Karpas-422 (cell line): ENCODE measurements at regions not wholly inside any gene's neighbourhood (a gene's known extent, or its start where the extent isn't known, plus 50 kb on each side); places are given as distances from the start of the nearest gene placed in this dataset.

ENCODE experiments used
- DNase-seq: peaks from one replicate; pipeline ENCODE4 v3.0.0-alpha.2; 2015
- H2AFZ ChIP-seq: fragments of 200-600 bp; sonication (generic); 2 replicates; pipeline ENCODE4 v1.6.1; 2014; ENCODE audit warnings: antibody characterized with exemption, low read length, mixed read lengths
- H3K27ac ChIP-seq: fragments of 200-600 bp; sonication (generic); 2 replicates; pipeline ENCODE4 v1.5.1; 2014; ENCODE audit warnings: mild to moderate bottlenecking, low read length, moderate library complexity
- H3K27me3 ChIP-seq: fragments of 200-600 bp; sonication (generic); 2 replicates; pipeline ENCODE4 v1.6.1; 2014; ENCODE audit warnings: low read length, mixed read lengths
- H3K36me3 ChIP-seq: fragments of 200-600 bp; sonication (generic); 2 replicates; pipeline ENCODE4 v1.6.1; 2014; ENCODE audit warnings: low read length, mixed read lengths; ENCODE audit not compliant: insufficient read depth
- H3K4me1 ChIP-seq: fragments of 200-600 bp; sonication (generic); 2 replicates; pipeline ENCODE4 v1.6.1; 2014; ENCODE audit warnings: mild to moderate bottlenecking, low read length, mixed read lengths
- H3K4me2 ChIP-seq: fragments of 200-600 bp; sonication (generic); 2 replicates; pipeline ENCODE4 v1.6.1; 2014; ENCODE audit warnings: low read length, low read depth, mild to moderate bottlenecking; ENCODE audit not compliant: poor library complexity, severe bottlenecking
- H3K4me3 ChIP-seq: fragments of 200-600 bp; sonication (generic); 2 replicates; pipeline ENCODE4 v1.5.1; 2014; ENCODE audit warnings: mild to moderate bottlenecking, antibody characterized with exemption, low read length, mixed read lengths
- H3K79me2 ChIP-seq: fragments of 200-600 bp; sonication (generic); 2 replicates; pipeline ENCODE4 v1.6.1; 2014; ENCODE audit warnings: mild to moderate bottlenecking, low read length, mixed read lengths
- H3K9ac ChIP-seq: fragments of 200-600 bp; sonication (generic); 2 replicates; pipeline ENCODE4 v1.6.0; 2014; ENCODE audit warnings: low read length
- H3K9me2 ChIP-seq: fragments of 200-600 bp; sonication (generic), shearing (Covaris generic); replicated peaks from 2 replicates; pipeline ENCODE4 v1.6.0; 2014; ENCODE audit warnings: mild to moderate bottlenecking, low read length, moderate library complexity; ENCODE audit not compliant: insufficient read depth
- H3K9me3 ChIP-seq: fragments of 300-700, 200-600 bp; sonication (generic); 2 replicates; pipeline ENCODE4 v1.6.1; 2014; ENCODE audit warnings: low read length, mixed read lengths
- H4K20me1 ChIP-seq: fragments of 200-600 bp; sonication (generic); 2 replicates; pipeline ENCODE4 v1.6.1; 2014; ENCODE audit warnings: mild to moderate bottlenecking, antibody characterized with exemption, low read length, low read depth; ENCODE audit not compliant: insufficient read depth

GRCh38 chr2:49444005-49444404, 289.7 kb upstream of the FSHR start:
- no peak overlapping the region for H3K9ac ChIP-seq
- H3K4me3 ChIP-seq = no peak overlapping the region
- H2AFZ ChIP-seq = no peak overlapping the region
- no peaks in the 10 kb centered on the region for H3K79me2 ChIP-seq
- no peaks in the 10 kb centered on the region for H3K27me3 ChIP-seq
- no peaks in the 10 kb centered on the region for H3K9me2 ChIP-seq
- no peaks in the 10 kb centered on the region for H3K36me3 ChIP-seq
- no peak overlapping the region for H3K4me2 ChIP-seq
- no peaks in the 10 kb centered on the region for H3K4me1 ChIP-seq
- no peak for DNase-seq
- H3K27ac ChIP-seq = no peak overlapping the region
- no peaks in the 10 kb centered on the region for H3K9me3 ChIP-seq
- H4K20me1 ChIP-seq = no peaks in the 10 kb centered on the region

- H3K79me2 ChIP-seq = no peaks in the 10 kb centered on the region
- H3K4me2 ChIP-seq = no peak overlapping the region
- no peaks in the 10 kb centered on the region for H3K27me3 ChIP-seq
- H3K27ac ChIP-seq = no peak overlapping the region
- no peak overlapping the region for H3K9ac ChIP-seq
- H3K9me3 ChIP-seq = no peaks in the 10 kb centered on the region
- no peaks in the 10 kb centered on the region for H4K20me1 ChIP-seq
- no peak overlapping the region for H2AFZ ChIP-seq
- no peak overlapping the region for H3K4me3 ChIP-seq
- no peaks in the 10 kb centered on the region for H3K36me3 ChIP-seq
- no peak for DNase-seq
- no peaks in the 10 kb centered on the region for H3K4me1 ChIP-seq
- no peaks in the 10 kb centered on the region for H3K9me2 ChIP-seq
Observed at GRCh38 chr2:49426996-49427395, 272.7 kb upstream of the FSHR start.

- no peaks in the 10 kb centered on the region for H3K4me1 ChIP-seq
- no peaks in the 10 kb centered on the region for H3K36me3 ChIP-seq
- no peaks in the 10 kb centered on the region for H3K27me3 ChIP-seq
- H3K4me3 ChIP-seq = no peak overlapping the region
- no peak overlapping the region for H2AFZ ChIP-seq
- H3K79me2 ChIP-seq = no peaks in the 10 kb centered on the region
- DNase-seq = no peak
- H3K9me3 ChIP-seq = no peaks in the 10 kb centered on the region
- peaks cover 6% of the 10 kb centered on the region; the same call in 1 of the 2 replicates for H3K9me2 ChIP-seq
- no peak overlapping the region for H3K27ac ChIP-seq
- no peak overlapping the region for H3K4me2 ChIP-seq
- no peak overlapping the region for H3K9ac ChIP-seq
- no peaks in the 10 kb centered on the region for H4K20me1 ChIP-seq
Observed at GRCh38 chr2:49416252-49416651, 261.9 kb upstream of the FSHR start.

GRCh38 chr2:49404108-49404507, 249.8 kb upstream of the FSHR start:
- Histone ChIP-seq H3K79me2 (no peaks in the 10 kb centered on the region), H3K4me2 (no peak overlapping the region), H3K4me3 (no peak overlapping the region), H3K27ac (no peak overlapping the region), H4K20me1 (no peaks in the 10 kb centered on the region), H3K36me3 (no peaks in the 10 kb centered on the region), H3K9ac (no peak overlapping the region), H3K9me2 (no peaks in the 10 kb centered on the region; the same call in 1 of the 2 replicates), H2AFZ (no peak overlapping the region), H3K27me3 (no peaks in the 10 kb centered on the region), H3K4me1 (no peaks in the 10 kb centered on the region), H3K9me3 (no peaks in the 10 kb centered on the region)
- DNase-seq = no peak

- Histone ChIP-seq H3K9me3 (no peaks in the 10 kb centered on the region), H3K4me3 (no peak overlapping the region), H3K79me2 (no peaks in the 10 kb centered on the region), H3K27ac (no peak overlapping the region), H2AFZ (no peak overlapping the region), H3K27me3 (no peaks in the 10 kb centered on the region), H4K20me1 (no peaks in the 10 kb centered on the region), H3K36me3 (no peaks in the 10 kb centered on the region), H3K4me1 (no peaks in the 10 kb centered on the region), H3K9ac (no peak overlapping the region), H3K4me2 (no peak overlapping the region), H3K9me2 (no peaks in the 10 kb centered on the region; the same call in 1 of the 2 replicates)
- no peak for DNase-seq
Observed at GRCh38 chr2:49403637-49404036, 249.3 kb upstream of the FSHR start.

GRCh38 chr2:49379406-49379805, 225.1 kb upstream of the FSHR start:
- H3K4me3 ChIP-seq = no peak overlapping the region
- no peak overlapping the region for H3K9ac ChIP-seq
- no peaks in the 10 kb centered on the region for H3K4me1 ChIP-seq
- no peaks in the 10 kb centered on the region for H3K79me2 ChIP-seq
- H3K9me3 ChIP-seq = peaks cover 2% of the 10 kb centered on the region; the same call in 1 of the 2 replicates
- H3K27me3 ChIP-seq = no peaks in the 10 kb centered on the region
- H4K20me1 ChIP-seq = no peaks in the 10 kb centered on the region
- no peak overlapping the region for H3K27ac ChIP-seq
- no peak for DNase-seq
- no peak overlapping the region for H3K4me2 ChIP-seq
- no peaks in the 10 kb centered on the region for H3K9me2 ChIP-seq
- H3K36me3 ChIP-seq = no peaks in the 10 kb centered on the region
- no peak overlapping the region for H2AFZ ChIP-seq

GRCh38 chr2:49371128-49371701, 216.9 kb upstream of the FSHR start:
- no peak for DNase-seq

GRCh38 chr2:49369650-49370049, 215.3 kb upstream of the FSHR start:
- Histone ChIP-seq H3K36me3 (no peaks in the 10 kb centered on the region), H3K27ac (no peak overlapping the region), H3K79me2 (no peaks in the 10 kb centered on the region), H3K9ac (no peak overlapping the region), H4K20me1 (no peaks in the 10 kb centered on the region), H3K4me3 (no peak overlapping the region), H3K9me2 (no peaks in the 10 kb centered on the region), H3K4me2 (no peak overlapping the region), H3K9me3 (no peaks in the 10 kb centered on the region), H3K4me1 (no peaks in the 10 kb centered on the region), H2AFZ (no peak overlapping the region), H3K27me3 (no peaks in the 10 kb centered on the region)
- no peak for DNase-seq

More at GRCh38 chr2:49371128-49371701, 216.9 kb upstream of the FSHR start:
- Histone ChIP-seq H3K4me2 (no peak overlapping the region), H3K4me3 (no peak overlapping the region), H3K9me2 (no peaks in the 10 kb centered on the region), H3K79me2 (no peaks in the 10 kb centered on the region), H3K9ac (no peak overlapping the region), H3K27ac (no peak overlapping the region), H2AFZ (no peak overlapping the region), H3K4me1 (no peaks in the 10 kb centered on the region), H4K20me1 (no peaks in the 10 kb centered on the region), H3K27me3 (no peaks in the 10 kb centered on the region), H3K36me3 (no peaks in the 10 kb centered on the region), H3K9me3 (no peaks in the 10 kb centered on the region)

- Histone ChIP-seq H4K20me1 (no peaks in the 10 kb centered on the region), H3K9ac (no peak overlapping the region), H3K4me3 (no peak overlapping the region), H3K4me1 (no peaks in the 10 kb centered on the region), H3K36me3 (no peaks in the 10 kb centered on the region), H3K9me2 (no peaks in the 10 kb centered on the region), H3K27ac (no peak overlapping the region), H2AFZ (no peak overlapping the region), H3K9me3 (no peaks in the 10 kb centered on the region), H3K27me3 (no peaks in the 10 kb centered on the region), H3K79me2 (no peaks in the 10 kb centered on the region), H3K4me2 (no peak overlapping the region)
- no peak for DNase-seq
Observed at GRCh38 chr2:49369101-49369500, 214.8 kb upstream of the FSHR start.
